ELF-1 (cell line): ENCODE measurements at regions not wholly inside any gene's neighbourhood (a gene's known extent, or its start where the extent isn't known, plus 50 kb on each side); places are given as distances from the start of the nearest gene placed in this dataset.

Experiments
- DNase-seq: peaks from one replicate; pipeline ENCODE4 v3.0.0-alpha.2; 2016; ENCODE audit warnings: low read depth, low spot score

GRCh38 chr6:105664931-105665330 lies 262.0 kb upstream of the PREP start:
- DNase-seq = no peak

GRCh38 chr6:105651969-105652368 lies 249.1 kb upstream of the PREP start:
- DNase-seq = no peak

- no peak for DNase-seq
Measured at GRCh38 chr6:105650347-105650746, 247.5 kb upstream of the PREP start.

- no peak for DNase-seq
Measured at GRCh38 chr6:105649192-105649591, 246.3 kb upstream of the PREP start.

GRCh38 chr6:105648276-105648675 lies 245.4 kb upstream of the PREP start:
- no peak for DNase-seq

- no peak for DNase-seq
Measured at GRCh38 chr6:105646391-105646867, 243.5 kb upstream of the PREP start.

- DNase-seq = no peak
Measured at GRCh38 chr6:105645958-105646357, 243.1 kb upstream of the PREP start.

- no peak for DNase-seq
Measured at GRCh38 chr6:105645156-105645555, 242.3 kb upstream of the PREP start.

GRCh38 chr6:105644691-105645090 lies 241.8 kb upstream of the PREP start:
- DNase-seq = no peak

GRCh38 chr6:105644073-105644489 lies 241.2 kb upstream of the PREP start:
- DNase-seq = no peak

GRCh38 chr6:105642708-105643107 lies 239.8 kb upstream of the PREP start:
- no peak for DNase-seq

- no peak for DNase-seq
Measured at GRCh38 chr6:105641504-105641903, 238.6 kb upstream of the PREP start.

- DNase-seq = no peak
Measured at GRCh38 chr6:105639124-105639523, 236.2 kb upstream of the PREP start.

GRCh38 chr6:105633814-105634213 lies 230.9 kb upstream of the PREP start:
- no peak for DNase-seq

GRCh38 chr6:105628156-105628860 lies 225.4 kb upstream of the PREP start:
- DNase-seq = no peak

- no peak for DNase-seq
Measured at GRCh38 chr6:105626295-105627158, 223.6 kb upstream of the PREP start.

GRCh38 chr6:105624021-105624420 lies 221.1 kb upstream of the PREP start:
- no peak for DNase-seq

- DNase-seq = no peak
Measured at GRCh38 chr6:105622226-105622625, 219.3 kb upstream of the PREP start.

- no peak for DNase-seq
Measured at GRCh38 chr6:105621564-105622175, 218.8 kb upstream of the PREP start.

GRCh38 chr6:105620878-105621277 lies 218.0 kb upstream of the PREP start:
- DNase-seq = no peak

GRCh38 chr6:105619971-105620741 lies 217.3 kb upstream of the PREP start:
- DNase-seq = no peak

- DNase-seq = no peak
Measured at GRCh38 chr6:105618247-105618646, 215.4 kb upstream of the PREP start.
